ENCODE measurements at regions not wholly inside any gene's neighbourhood (a gene's known extent, or its start where the extent isn't known, plus 50 kb on each side); places are given as distances from the start of the nearest gene placed in this dataset.

DNA sequence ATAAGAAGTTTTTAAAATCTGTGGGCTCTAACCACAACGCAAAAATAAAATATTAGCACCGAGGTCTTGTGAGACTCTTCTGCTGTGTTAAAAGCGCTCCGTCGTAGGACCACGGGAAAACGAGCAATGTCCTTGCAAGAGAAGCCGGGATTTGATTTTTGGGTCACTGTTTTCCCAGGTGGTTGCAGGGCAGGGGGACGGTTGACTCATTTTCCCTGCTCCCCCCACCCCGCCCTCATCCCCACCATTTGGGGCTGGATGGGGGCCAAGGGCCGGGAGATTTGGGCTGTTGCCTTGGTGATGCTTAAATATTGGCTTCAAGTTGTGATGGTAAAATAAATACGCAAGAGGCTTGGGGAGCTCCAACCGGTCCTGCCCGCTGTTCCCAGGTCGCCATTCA lies 67.6 kb upstream of the SLC25A33 start:
- Histone ChIP-seq H3K9ac (ENCODE audit: low read length) (no peak overlapping the region), H3K4me3 (ENCODE audit: insufficient read depth, low read depth, low read length) (no peak overlapping the region), H3K4me1 (ENCODE audit: insufficient read depth, low read length) (peaks cover 13% of the 10 kb centered on the region), H3K9me3 (ENCODE audit: insufficient read depth, low read depth, low read length) (no peaks in the 10 kb centered on the region), H3K36me3 (ENCODE audit: insufficient read depth, low read length) (no peaks in the 10 kb centered on the region), H3K4me2 (ENCODE audit: low read length) (no peak overlapping the region), H2AFZ (ENCODE audit: low read depth, low read length) (no peak overlapping the region), H3K27ac (ENCODE audit: low read depth, low read length) (no peak overlapping the region), H3K79me2 (ENCODE audit: insufficient read depth, low read length) (no peaks in the 10 kb centered on the region), H4K20me1 (ENCODE audit: insufficient read depth, low read length) (no peaks in the 10 kb centered on the region), H3K27me3 (ENCODE audit: insufficient read depth, low read length) (peaks cover 8% of the 10 kb centered on the region)
- Mint-ChIP-seq H3K4me3 (ENCODE audit: unreplicated experiment) (no peak overlapping the region), H3K27ac (ENCODE audit: unreplicated experiment) (no peak overlapping the region), H3K27me3 (ENCODE audit: low read depth, unreplicated experiment) (peaks cover 27% of the 10 kb centered on the region), H3K9me3 (ENCODE audit: unreplicated experiment) (no peaks in the 10 kb centered on the region), H3K36me3 (ENCODE audit: low read depth, unreplicated experiment) (no peaks in the 10 kb centered on the region), H3K4me1 (ENCODE audit: low read depth, unreplicated experiment) (peaks cover 10% of the 10 kb centered on the region)
- TF ChIP-seq, protein P1, sequence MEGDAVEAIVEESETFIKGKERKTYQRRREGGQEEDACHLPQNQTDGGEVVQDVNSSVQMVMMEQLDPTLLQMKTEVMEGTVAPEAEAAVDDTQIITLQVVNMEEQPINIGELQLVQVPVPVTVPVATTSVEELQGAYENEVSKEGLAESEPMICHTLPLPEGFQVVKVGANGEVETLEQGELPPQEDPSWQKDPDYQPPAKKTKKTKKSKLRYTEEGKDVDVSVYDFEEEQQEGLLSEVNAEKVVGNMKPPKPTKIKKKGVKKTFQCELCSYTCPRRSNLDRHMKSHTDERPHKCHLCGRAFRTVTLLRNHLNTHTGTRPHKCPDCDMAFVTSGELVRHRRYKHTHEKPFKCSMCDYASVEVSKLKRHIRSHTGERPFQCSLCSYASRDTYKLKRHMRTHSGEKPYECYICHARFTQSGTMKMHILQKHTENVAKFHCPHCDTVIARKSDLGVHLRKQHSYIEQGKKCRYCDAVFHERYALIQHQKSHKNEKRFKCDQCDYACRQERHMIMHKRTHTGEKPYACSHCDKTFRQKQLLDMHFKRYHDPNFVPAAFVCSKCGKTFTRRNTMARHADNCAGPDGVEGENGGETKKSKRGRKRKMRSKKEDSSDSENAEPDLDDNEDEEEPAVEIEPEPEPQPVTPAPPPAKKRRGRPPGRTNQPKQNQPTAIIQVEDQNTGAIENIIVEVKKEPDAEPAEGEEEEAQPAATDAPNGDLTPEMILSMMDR (IDR thresholded peaks at IDR 0.05; ENCODE audit: insufficient read depth, low read depth, low read length) = no peak
- no peak for TF ChIP-seq EZH2 (IDR thresholded peaks at IDR 0.05; ENCODE audit: insufficient read depth, low read length)
- DNase-seq (ENCODE audit: low read depth) (no peak), FAIRE-seq (no peak)

GRCh38 chr1:9472386-9473031 lies 66.8 kb upstream of the SLC25A33 start:
- H3K4me2 ChIP-seq (ENCODE audit: low read length) = peak overlapping the region; percentile 37
- H3K27ac Mint-ChIP-seq (ENCODE audit: unreplicated experiment) = no peak overlapping the region

More at GRCh38 chr1:9472386-9473031, 66.8 kb upstream of the SLC25A33 start:
- no peak overlapping the region for H2AFZ ChIP-seq (ENCODE audit: low read depth, low read length)
- no peak overlapping the region for H3K4me3 ChIP-seq (ENCODE audit: insufficient read depth, low read depth, low read length)
- no peak overlapping the region for H3K9ac ChIP-seq (ENCODE audit: low read length)
- no peak for DNase-seq (ENCODE audit: low read depth)
- no peaks in the 10 kb centered on the region for H3K9me3 ChIP-seq (ENCODE audit: insufficient read depth, low read depth, low read length)
- no peak overlapping the region for H3K27ac ChIP-seq (ENCODE audit: low read depth, low read length)
- no peaks in the 10 kb centered on the region for H3K36me3 ChIP-seq (ENCODE audit: insufficient read depth, low read length)
- FAIRE-seq = no peak
- peaks cover 4% of the 10 kb centered on the region for H3K27me3 ChIP-seq (ENCODE audit: insufficient read depth, low read length)
- Mint-ChIP-seq H3K36me3 (ENCODE audit: low read depth, unreplicated experiment) (no peaks in the 10 kb centered on the region), H3K27me3 (ENCODE audit: low read depth, unreplicated experiment) (peaks cover 19% of the 10 kb centered on the region), H3K4me3 (ENCODE audit: unreplicated experiment) (no peak overlapping the region), H3K9me3 (ENCODE audit: unreplicated experiment) (no peaks in the 10 kb centered on the region), H3K4me1 (ENCODE audit: low read depth, unreplicated experiment) (peaks cover 12% of the 10 kb centered on the region)
- peaks cover 10% of the 10 kb centered on the region for H3K4me1 ChIP-seq (ENCODE audit: insufficient read depth, low read length)
- H3K79me2 ChIP-seq (ENCODE audit: insufficient read depth, low read length) = no peaks in the 10 kb centered on the region
- H4K20me1 ChIP-seq (ENCODE audit: insufficient read depth, low read length) = no peaks in the 10 kb centered on the region
- TF ChIP-seq, protein P1 (IDR thresholded peaks at IDR 0.05; ENCODE audit: insufficient read depth, low read depth, low read length) = no peak
- TF ChIP-seq EZH2 (IDR thresholded peaks at IDR 0.05; ENCODE audit: insufficient read depth, low read length) = no peak

Measured in astrocyte (in vitro differentiated cells and primary cell).